Erythroblast (primary cell): ENCODE measurements at regions not wholly inside any gene's neighbourhood (a gene's known extent, or its start where the extent isn't known, plus 50 kb on each side); places are given as distances from the start of the nearest gene placed in this dataset.

Experiments used
- GATA1 ChIP-seq: IDR thresholded peaks from 2 replicates; pipeline ENCODE4 v1.6.1; 2011; ENCODE audit warnings: low read depth, mild to moderate bottlenecking, control low read depth, low read length, moderate library complexity
- POLR2A ChIP-seq: IDR thresholded peaks from 2 replicates; pipeline ENCODE4 v1.6.1; 2011; ENCODE audit warnings: mild to moderate bottlenecking, low read length

- no peak for TF ChIP-seq POLR2A
- TF ChIP-seq GATA1, result no peak
Observed at GRCh38 chr17:77308861-77309726, 168.3 kb downstream of the SEC14L1 start.
